ENCODE measurements at regions not wholly inside any gene's neighbourhood (a gene's known extent, or its start where the extent isn't known, plus 50 kb on each side); places are given as distances from the start of the nearest gene placed in this dataset.

DNA sequence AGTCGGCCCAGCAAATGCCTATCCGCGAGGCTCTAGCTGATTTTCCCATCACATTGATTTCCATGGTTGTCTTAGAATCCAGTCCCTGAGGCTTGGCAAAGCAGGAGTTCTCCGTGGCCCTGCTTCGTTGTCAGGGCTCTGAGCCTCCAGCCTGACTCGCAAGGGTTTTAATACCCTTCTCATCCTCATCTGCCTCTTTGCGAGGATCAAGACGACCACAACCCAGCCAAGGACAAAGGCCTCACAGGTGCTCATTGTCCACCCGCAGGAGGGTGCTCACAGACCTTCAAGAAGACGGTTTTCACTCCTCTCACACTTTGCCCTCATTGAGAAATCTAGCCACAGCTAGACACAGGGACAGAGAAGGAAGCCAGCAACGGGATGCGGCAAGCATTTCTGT lies 610.8 kb downstream of the KCNJ18 start:
- H3K9me2 ChIP-seq (replicated peaks; ENCODE audit: insufficient read depth, low read length): no peaks in the 10 kb centered on the region
- H3K27me3 ChIP-seq (replicated peaks; ENCODE audit: insufficient read depth, low read length): no peaks in the 10 kb centered on the region
- no peak overlapping the region for H2AFZ ChIP-seq (ENCODE audit: low read length)
- no peaks in the 10 kb centered on the region for H3K79me2 ChIP-seq (ENCODE audit: low read length)
- no peak overlapping the region for H3K4me2 ChIP-seq (ENCODE audit: low read depth, low read length)
- H3F3A ChIP-seq (ENCODE audit: insufficient read depth, low read length): no peaks in the 10 kb centered on the region
- no peaks in the 10 kb centered on the region for H3K36me3 ChIP-seq (replicated peaks; ENCODE audit: insufficient read depth, low read length)
- H3K9me3 ChIP-seq (replicated peaks; ENCODE audit: insufficient read depth, low read length): no peaks in the 10 kb centered on the region
- H3K9ac ChIP-seq (ENCODE audit: low read length): no peak overlapping the region
- H3K27ac ChIP-seq (ENCODE audit: low read length): no peak overlapping the region
- no peak overlapping the region for H3K4me3 ChIP-seq (ENCODE audit: low read length)
- DNase-seq: no peak
- H3K4me1 ChIP-seq (ENCODE audit: low read length): no peaks in the 10 kb centered on the region
- H4K20me1 ChIP-seq (ENCODE audit: insufficient read depth, low read length): no peaks in the 10 kb centered on the region
- TF ChIP-seq EZH2phosphoT487 (IDR thresholded peaks at IDR 0.05; ENCODE audit: low read length) (no peak), EZH2 (optimal IDR thresholded peaks at IDR 0.05; ENCODE audit: low read depth, low read length) (no peak)
- TF ChIP-seq, protein P1, sequence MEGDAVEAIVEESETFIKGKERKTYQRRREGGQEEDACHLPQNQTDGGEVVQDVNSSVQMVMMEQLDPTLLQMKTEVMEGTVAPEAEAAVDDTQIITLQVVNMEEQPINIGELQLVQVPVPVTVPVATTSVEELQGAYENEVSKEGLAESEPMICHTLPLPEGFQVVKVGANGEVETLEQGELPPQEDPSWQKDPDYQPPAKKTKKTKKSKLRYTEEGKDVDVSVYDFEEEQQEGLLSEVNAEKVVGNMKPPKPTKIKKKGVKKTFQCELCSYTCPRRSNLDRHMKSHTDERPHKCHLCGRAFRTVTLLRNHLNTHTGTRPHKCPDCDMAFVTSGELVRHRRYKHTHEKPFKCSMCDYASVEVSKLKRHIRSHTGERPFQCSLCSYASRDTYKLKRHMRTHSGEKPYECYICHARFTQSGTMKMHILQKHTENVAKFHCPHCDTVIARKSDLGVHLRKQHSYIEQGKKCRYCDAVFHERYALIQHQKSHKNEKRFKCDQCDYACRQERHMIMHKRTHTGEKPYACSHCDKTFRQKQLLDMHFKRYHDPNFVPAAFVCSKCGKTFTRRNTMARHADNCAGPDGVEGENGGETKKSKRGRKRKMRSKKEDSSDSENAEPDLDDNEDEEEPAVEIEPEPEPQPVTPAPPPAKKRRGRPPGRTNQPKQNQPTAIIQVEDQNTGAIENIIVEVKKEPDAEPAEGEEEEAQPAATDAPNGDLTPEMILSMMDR (IDR thresholded peaks at IDR 0.05; ENCODE audit: low read length): no peak

DNA sequence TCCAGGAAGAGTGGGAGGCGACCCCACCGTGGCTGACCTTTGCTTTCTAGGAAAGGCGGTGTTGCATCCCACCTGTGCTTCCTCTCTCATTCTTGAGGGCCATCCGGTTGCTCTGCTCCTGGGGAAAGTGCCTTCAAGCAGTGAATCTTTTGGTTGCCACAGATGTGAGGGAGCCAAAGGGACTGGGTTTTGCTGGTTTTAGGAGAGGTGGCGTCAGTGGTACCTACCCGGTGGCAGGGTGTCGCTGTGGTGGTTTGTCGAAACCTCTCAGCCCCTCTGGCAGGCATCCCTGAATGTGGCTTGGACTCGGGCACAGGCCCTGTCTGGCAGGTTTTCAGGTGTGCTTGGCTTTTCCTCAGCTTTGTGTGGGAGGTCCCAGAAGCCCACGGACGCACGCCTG lies 611.5 kb downstream of the KCNJ18 start:
- Histone ChIP-seq H3K27ac (ENCODE audit: low read length) (no peak overlapping the region), H4K20me1 (ENCODE audit: insufficient read depth, low read length) (no peaks in the 10 kb centered on the region), H3F3A (ENCODE audit: insufficient read depth, low read length) (no peaks in the 10 kb centered on the region), H3K4me3 (ENCODE audit: low read length) (no peak overlapping the region), H3K79me2 (ENCODE audit: low read length) (no peaks in the 10 kb centered on the region), H3K9me2 (replicated peaks; ENCODE audit: insufficient read depth, low read length) (no peaks in the 10 kb centered on the region), H3K27me3 (replicated peaks; ENCODE audit: insufficient read depth, low read length) (no peaks in the 10 kb centered on the region), H3K9ac (ENCODE audit: low read length) (no peak overlapping the region), H3K9me3 (replicated peaks; ENCODE audit: insufficient read depth, low read length) (no peaks in the 10 kb centered on the region), H2AFZ (ENCODE audit: low read length) (no peak overlapping the region), H3K4me2 (ENCODE audit: low read depth, low read length) (no peak overlapping the region), H3K36me3 (replicated peaks; ENCODE audit: insufficient read depth, low read length) (no peaks in the 10 kb centered on the region), H3K4me1 (ENCODE audit: low read length) (no peaks in the 10 kb centered on the region)
- no peak for DNase-seq
- no peak for TF ChIP-seq EZH2 (optimal IDR thresholded peaks at IDR 0.05; ENCODE audit: low read depth, low read length)
- no peak for TF ChIP-seq EZH2phosphoT487 (IDR thresholded peaks at IDR 0.05; ENCODE audit: low read length)
- TF ChIP-seq, protein P1 (IDR thresholded peaks at IDR 0.05; ENCODE audit: low read length): no peak

DNA sequence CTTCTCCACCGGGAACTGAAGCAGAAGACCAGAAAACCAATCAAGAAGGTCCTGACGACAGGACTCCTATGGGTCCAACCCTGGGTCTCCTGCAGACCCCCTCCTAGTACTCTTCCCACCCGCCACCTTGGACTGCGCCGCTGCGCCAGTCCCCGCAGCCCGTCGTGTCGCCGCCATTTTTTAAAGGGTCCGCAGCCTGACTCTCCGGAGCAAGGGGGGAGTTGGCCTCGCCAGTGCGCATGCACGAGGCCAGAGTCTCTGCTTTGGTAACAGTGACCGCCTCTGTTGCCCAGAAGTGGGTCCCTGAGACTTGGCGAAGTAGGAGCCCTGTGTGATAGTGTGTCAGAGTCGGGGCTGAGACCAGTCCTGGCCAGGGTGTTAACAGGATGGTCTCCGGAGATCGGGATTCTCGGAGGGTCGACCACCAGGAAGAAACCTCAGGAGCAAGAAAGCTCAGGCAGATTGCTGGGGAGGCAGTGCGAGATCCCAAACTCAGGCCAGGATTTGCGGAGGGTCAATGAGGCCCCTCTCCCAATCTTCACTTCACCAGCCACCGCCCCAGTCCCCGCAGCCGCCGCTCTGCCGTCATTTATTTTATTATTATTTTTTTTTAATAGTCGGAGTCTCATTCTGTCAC lies 612.5 kb downstream of the KCNJ18 start:
- no peak overlapping the region for H3K4me3 ChIP-seq (ENCODE audit: low read length)
- H3K9ac ChIP-seq (ENCODE audit: low read length): no peak overlapping the region
- H3K79me2 ChIP-seq (ENCODE audit: low read length): no peaks in the 10 kb centered on the region
- no peaks in the 10 kb centered on the region for H4K20me1 ChIP-seq (ENCODE audit: insufficient read depth, low read length)
- no peaks in the 10 kb centered on the region for H3K36me3 ChIP-seq (replicated peaks; ENCODE audit: insufficient read depth, low read length)
- no peaks in the 10 kb centered on the region for H3K9me2 ChIP-seq (replicated peaks; ENCODE audit: insufficient read depth, low read length)
- DNase-seq: no peak
- H3K9me3 ChIP-seq (replicated peaks; ENCODE audit: insufficient read depth, low read length): no peaks in the 10 kb centered on the region
- H3F3A ChIP-seq (ENCODE audit: insufficient read depth, low read length): no peaks in the 10 kb centered on the region
- H3K4me2 ChIP-seq (ENCODE audit: low read depth, low read length): no peak overlapping the region
- no peak for TF ChIP-seq EZH2phosphoT487 (IDR thresholded peaks at IDR 0.05; ENCODE audit: low read length)
- no peak for TF ChIP-seq EZH2 (optimal IDR thresholded peaks at IDR 0.05; ENCODE audit: low read depth, low read length)
- TF ChIP-seq, protein P1 (IDR thresholded peaks at IDR 0.05; ENCODE audit: low read length): no peak
- H3K27me3 ChIP-seq (replicated peaks; ENCODE audit: insufficient read depth, low read length): no peaks in the 10 kb centered on the region
- H2AFZ ChIP-seq (ENCODE audit: low read length): no peak overlapping the region
- no peaks in the 10 kb centered on the region for H3K4me1 ChIP-seq (ENCODE audit: low read length)
- no peak overlapping the region for H3K27ac ChIP-seq (ENCODE audit: low read length)
